ENCODE measurements at regions not wholly inside any gene's neighbourhood (a gene's known extent, or its start where the extent isn't known, plus 50 kb on each side); places are given as distances from the start of the nearest gene placed in this dataset.
"Not testable (repeated sequence)": the region's sequence is repeated elsewhere in the genome, so short reads cannot be mapped to it uniquely, and the experiment has no call there.

DNA sequence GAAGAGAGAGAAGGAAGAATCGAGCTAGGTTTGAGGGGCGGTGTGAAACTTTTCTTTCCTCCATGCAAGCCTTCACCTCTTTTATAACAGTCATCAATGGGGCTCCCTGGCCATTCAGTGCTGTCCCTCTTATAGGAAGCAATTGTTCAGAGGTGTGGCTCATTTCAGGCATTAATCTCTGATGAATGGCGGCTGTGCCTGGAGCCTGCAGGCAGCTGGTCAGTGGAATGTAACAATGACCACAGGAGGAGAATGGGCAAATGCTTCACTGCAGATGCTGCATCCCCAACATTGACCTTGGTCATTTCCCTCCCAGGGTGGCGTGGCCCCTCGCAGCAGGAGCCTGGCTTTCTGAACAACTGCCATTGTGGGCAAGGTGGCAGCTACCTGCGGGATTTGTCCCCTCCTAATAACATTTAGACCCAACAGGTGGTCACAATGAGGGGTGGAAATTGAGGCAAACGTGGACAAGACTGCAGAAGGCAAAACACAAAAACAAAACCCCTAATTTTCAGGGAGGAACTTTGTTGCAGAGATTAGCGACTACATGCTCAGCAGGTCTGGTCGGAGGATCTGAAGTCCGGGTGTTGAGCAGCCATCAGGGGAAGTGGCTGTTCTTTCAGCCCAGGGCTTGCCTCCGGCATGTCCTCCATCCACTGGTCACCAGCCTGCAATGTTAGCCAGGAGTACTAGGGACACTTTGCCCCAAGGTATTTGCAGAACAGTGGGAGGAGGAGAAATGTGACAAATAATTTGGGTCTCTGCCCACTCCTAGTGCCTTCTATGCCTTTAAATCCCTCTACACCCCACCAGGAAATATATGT lies 97.3 kb upstream of the PAXBP1 start:
- no peaks in the 10 kb centered on the region for H3K9me3 ChIP-seq (ENCODE audit: low read depth, low read length)
- H2AFZ ChIP-seq (ENCODE audit: low read length): no peak overlapping the region
- H3K4me2 ChIP-seq (ENCODE audit: insufficient read depth, low read length): no peak overlapping the region
- H3K4me1 ChIP-seq (ENCODE audit: insufficient read depth, low read length): no peaks in the 10 kb centered on the region
- TF ChIP-seq, protein P1, sequence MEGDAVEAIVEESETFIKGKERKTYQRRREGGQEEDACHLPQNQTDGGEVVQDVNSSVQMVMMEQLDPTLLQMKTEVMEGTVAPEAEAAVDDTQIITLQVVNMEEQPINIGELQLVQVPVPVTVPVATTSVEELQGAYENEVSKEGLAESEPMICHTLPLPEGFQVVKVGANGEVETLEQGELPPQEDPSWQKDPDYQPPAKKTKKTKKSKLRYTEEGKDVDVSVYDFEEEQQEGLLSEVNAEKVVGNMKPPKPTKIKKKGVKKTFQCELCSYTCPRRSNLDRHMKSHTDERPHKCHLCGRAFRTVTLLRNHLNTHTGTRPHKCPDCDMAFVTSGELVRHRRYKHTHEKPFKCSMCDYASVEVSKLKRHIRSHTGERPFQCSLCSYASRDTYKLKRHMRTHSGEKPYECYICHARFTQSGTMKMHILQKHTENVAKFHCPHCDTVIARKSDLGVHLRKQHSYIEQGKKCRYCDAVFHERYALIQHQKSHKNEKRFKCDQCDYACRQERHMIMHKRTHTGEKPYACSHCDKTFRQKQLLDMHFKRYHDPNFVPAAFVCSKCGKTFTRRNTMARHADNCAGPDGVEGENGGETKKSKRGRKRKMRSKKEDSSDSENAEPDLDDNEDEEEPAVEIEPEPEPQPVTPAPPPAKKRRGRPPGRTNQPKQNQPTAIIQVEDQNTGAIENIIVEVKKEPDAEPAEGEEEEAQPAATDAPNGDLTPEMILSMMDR (IDR thresholded peaks at IDR 0.05; ENCODE audit: extremely low read depth, low read depth, low read length): no peak
- H3K4me3 ChIP-seq (ENCODE audit: insufficient read depth, low read length): no peak overlapping the region
- H3K36me3 ChIP-seq (ENCODE audit: insufficient read depth, low read length): no peaks in the 10 kb centered on the region
- no peaks in the 10 kb centered on the region for H4K20me1 ChIP-seq (ENCODE audit: insufficient read depth, low read length)
- H3K27me3 ChIP-seq (ENCODE audit: insufficient read depth, low read length): peaks cover 20% of the 10 kb centered on the region
- no peaks in the 10 kb centered on the region for H3K79me2 ChIP-seq (ENCODE audit: insufficient read depth, low read length)
- DNase-seq (ENCODE audit: insufficient read length, low spot score, missing footprints): no peak
- H3K27ac ChIP-seq (ENCODE audit: low read depth, low read length): no peak overlapping the region

GRCh38 chr21:32869459-32869858 lies 97.9 kb upstream of the PAXBP1 start:
- Histone ChIP-seq H3K27ac (ENCODE audit: low read depth, low read length) (no peak overlapping the region), H3K4me1 (ENCODE audit: insufficient read depth, low read length) (no peaks in the 10 kb centered on the region), H4K20me1 (ENCODE audit: insufficient read depth, low read length) (no peaks in the 10 kb centered on the region), H3K36me3 (ENCODE audit: insufficient read depth, low read length) (no peaks in the 10 kb centered on the region), H2AFZ (ENCODE audit: low read length) (no peak overlapping the region), H3K4me2 (ENCODE audit: insufficient read depth, low read length) (no peak overlapping the region), H3K27me3 (ENCODE audit: insufficient read depth, low read length) (peaks cover 20% of the 10 kb centered on the region), H3K9me3 (ENCODE audit: low read depth, low read length) (no peaks in the 10 kb centered on the region), H3K79me2 (ENCODE audit: insufficient read depth, low read length) (no peaks in the 10 kb centered on the region), H3K4me3 (ENCODE audit: insufficient read depth, low read length) (no peak overlapping the region)
- TF ChIP-seq, protein P1 (IDR thresholded peaks at IDR 0.05; ENCODE audit: extremely low read depth, low read depth, low read length): no peak
- DNase-seq (ENCODE audit: insufficient read length, low spot score, missing footprints): no peak

- Histone ChIP-seq H3K27ac (ENCODE audit: low read depth, low read length) (no peak overlapping the region), H3K4me2 (ENCODE audit: insufficient read depth, low read length) (no peak overlapping the region), H2AFZ (ENCODE audit: low read length) (no peak overlapping the region), H3K9me3 (ENCODE audit: low read depth, low read length) (no peaks in the 10 kb centered on the region), H3K27me3 (ENCODE audit: insufficient read depth, low read length) (peaks cover 13% of the 10 kb centered on the region), H3K36me3 (ENCODE audit: insufficient read depth, low read length) (no peaks in the 10 kb centered on the region), H3K79me2 (ENCODE audit: insufficient read depth, low read length) (no peaks in the 10 kb centered on the region), H3K4me1 (ENCODE audit: insufficient read depth, low read length) (no peaks in the 10 kb centered on the region), H3K4me3 (ENCODE audit: insufficient read depth, low read length) (no peak overlapping the region), H4K20me1 (ENCODE audit: insufficient read depth, low read length) (no peaks in the 10 kb centered on the region)
- DNase-seq (ENCODE audit: insufficient read length, low spot score, missing footprints): no peak
- TF ChIP-seq, protein P1 (IDR thresholded peaks at IDR 0.05; ENCODE audit: extremely low read depth, low read depth, low read length): no peak
Observed at GRCh38 chr21:32876426-32876825, 104.9 kb upstream of the PAXBP1 start.

DNA sequence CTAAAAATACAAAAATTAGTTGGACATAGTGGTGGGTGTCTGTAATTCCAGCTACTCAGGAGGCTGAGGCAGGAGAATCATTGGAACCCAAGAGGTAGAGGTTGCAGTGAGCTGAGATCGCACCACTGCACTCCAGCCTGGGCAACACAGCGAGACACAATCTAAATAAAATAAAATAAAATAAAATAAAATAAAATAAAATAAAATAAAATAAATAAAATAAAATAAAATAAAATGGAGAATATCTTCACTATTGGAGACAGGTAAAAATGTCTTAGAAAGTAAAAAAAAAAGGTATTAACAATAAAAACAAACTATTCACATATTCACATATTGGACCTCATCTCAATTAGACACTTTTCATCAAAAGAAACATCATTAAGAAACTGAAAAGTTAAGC lies 106.3 kb upstream of the PAXBP1 start:
- DNase-seq (ENCODE audit: insufficient read length, low spot score, missing footprints); H3K27ac ChIP-seq (ENCODE audit: low read depth, low read length); H4K20me1 ChIP-seq (ENCODE audit: insufficient read depth, low read length); H3K4me2 ChIP-seq (ENCODE audit: insufficient read depth, low read length); H3K9me3 ChIP-seq (ENCODE audit: low read depth, low read length); H3K36me3 ChIP-seq (ENCODE audit: insufficient read depth, low read length); H2AFZ ChIP-seq (ENCODE audit: low read length); H3K79me2 ChIP-seq (ENCODE audit: insufficient read depth, low read length); H3K4me3 ChIP-seq (ENCODE audit: insufficient read depth, low read length); H3K4me1 ChIP-seq (ENCODE audit: insufficient read depth, low read length): not testable (repeated sequence)
- H3K27me3 ChIP-seq (ENCODE audit: insufficient read depth, low read length): peaks cover 22% of the 10 kb centered on the region

Measured in osteoblast (primary cell).